Coronary artery (tissue), 2 donors: ENCODE measurements at regions not wholly inside any gene's neighbourhood (a gene's known extent, or its start where the extent isn't known, plus 50 kb on each side); places are given as distances from the start of the nearest gene placed in this dataset.

Source experiments
- DNase-seq: peaks from one replicate; pipeline ENCODE4 v3.0.0-alpha.2; 2017; ENCODE audit warnings: low spot score
- H3K27ac ChIP-seq, 2 donors: fragments of 200-600 bp; sonication (generic); one replicate each; pipeline ENCODE4 v1.5.1; 2016 to 2019
- H3K4me3 ChIP-seq: fragments of 200-600 bp; sonication (generic); 2 replicates; pipeline ENCODE4 v1.5.1; 2016; ENCODE audit warnings: mild to moderate bottlenecking, moderate library complexity
- TF ChIP-seq, protein P1 (sequence below): fragments of 200-600 bp; sonication (generic); IDR thresholded peaks from one replicate; pipeline ENCODE4 v1.5.1; 2019; ENCODE audit warnings: antibody characterized with exemption

DNA sequence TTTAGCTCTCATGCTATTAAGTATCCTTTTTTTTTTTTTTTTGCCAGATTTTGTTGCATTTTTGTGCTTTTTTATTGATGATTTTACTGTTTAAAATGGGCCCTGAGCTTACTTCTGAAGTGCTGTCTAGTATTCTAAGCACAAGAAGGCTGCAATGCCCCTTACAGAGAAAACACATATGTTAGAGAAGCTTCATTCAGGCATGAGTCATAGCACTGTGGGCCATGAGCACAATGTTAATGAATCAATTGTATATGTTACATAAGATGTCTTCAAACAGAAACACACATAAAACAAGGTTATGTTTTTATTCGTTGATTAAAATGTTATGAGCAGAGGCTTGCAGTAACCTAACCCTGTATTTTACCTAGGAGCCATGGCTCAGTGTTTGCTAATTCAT is 117.8 kb upstream of the C11orf87 start:
- DNase-seq = no peak
- no peak overlapping the region for H3K4me3 ChIP-seq
- no peak overlapping the region for H3K27ac ChIP-seq
- TF ChIP-seq, protein P1, sequence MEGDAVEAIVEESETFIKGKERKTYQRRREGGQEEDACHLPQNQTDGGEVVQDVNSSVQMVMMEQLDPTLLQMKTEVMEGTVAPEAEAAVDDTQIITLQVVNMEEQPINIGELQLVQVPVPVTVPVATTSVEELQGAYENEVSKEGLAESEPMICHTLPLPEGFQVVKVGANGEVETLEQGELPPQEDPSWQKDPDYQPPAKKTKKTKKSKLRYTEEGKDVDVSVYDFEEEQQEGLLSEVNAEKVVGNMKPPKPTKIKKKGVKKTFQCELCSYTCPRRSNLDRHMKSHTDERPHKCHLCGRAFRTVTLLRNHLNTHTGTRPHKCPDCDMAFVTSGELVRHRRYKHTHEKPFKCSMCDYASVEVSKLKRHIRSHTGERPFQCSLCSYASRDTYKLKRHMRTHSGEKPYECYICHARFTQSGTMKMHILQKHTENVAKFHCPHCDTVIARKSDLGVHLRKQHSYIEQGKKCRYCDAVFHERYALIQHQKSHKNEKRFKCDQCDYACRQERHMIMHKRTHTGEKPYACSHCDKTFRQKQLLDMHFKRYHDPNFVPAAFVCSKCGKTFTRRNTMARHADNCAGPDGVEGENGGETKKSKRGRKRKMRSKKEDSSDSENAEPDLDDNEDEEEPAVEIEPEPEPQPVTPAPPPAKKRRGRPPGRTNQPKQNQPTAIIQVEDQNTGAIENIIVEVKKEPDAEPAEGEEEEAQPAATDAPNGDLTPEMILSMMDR = no peak

DNA sequence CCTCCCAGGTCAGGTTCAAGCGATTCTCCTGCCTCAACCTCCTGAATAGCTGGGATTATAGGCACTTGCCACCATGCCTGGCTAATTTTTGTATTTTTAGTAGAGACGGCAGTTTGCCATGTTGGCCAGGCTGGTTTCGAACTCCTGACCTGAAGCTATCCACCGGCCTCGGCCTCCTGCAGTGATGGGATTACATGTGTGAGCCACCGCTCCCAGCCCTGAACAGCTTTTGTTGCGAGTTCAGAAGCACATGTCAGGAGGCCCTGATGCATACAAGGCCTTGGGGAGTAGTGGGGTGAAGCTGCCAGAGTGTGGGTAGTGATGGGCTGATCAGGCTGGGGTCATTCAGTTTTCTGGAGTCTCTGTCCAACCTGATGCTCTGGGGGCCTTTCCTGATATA is 117.0 kb upstream of the C11orf87 start:
- Histone ChIP-seq H3K4me3 (no peak overlapping the region), H3K27ac (no peak overlapping the region)
- TF ChIP-seq, protein P1 = no peak
- no peak for DNase-seq

- Histone ChIP-seq H3K4me3 (no peak overlapping the region), H3K27ac (no peak overlapping the region)
- TF ChIP-seq, protein P1 = no peak
- DNase-seq = no peak
Observed at GRCh38 chr11:109306322-109306721, 115.7 kb upstream of the C11orf87 start.

DNA sequence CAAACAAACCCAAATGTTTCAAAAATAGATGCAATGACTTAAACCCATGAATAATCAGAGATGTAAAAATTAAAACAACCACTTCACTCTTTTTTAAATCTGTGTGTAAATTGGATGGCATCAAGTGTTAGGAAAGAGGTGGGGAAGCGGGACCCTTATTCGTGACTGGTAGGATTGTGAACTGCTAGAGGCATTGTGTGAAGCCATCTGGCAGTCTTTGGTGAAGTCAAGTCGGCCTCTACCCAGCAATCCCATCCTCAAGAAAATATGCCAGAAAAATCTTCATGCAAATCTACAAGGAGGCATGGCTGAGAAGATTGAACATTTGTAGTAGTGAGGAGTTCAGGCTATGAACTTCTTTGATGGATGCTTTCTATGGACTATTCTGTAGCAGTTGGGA is 114.6 kb upstream of the C11orf87 start:
- DNase-seq = no peak
- no peak overlapping the region for H3K4me3 ChIP-seq
- H3K27ac ChIP-seq = no peak overlapping the region
- TF ChIP-seq, protein P1 = no peak

DNA sequence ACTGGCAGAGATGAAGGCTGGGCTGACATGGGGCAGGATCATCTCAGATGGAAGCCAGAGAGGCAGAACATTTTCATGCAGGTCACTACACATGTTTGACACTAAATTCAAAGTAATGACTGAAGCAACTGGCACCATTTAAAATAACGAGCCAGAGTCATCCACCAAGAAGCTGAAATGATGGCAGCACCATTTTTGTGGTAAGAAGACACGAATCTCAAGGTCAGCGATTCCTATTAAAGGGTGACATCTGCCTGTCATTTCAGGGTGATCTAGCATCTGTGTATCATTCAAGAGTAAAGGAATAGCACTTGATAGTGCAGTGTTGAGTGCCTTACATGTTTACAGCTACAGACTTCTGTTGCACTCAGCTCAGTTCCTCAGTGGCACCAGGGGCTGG is 113.4 kb upstream of the C11orf87 start:
- TF ChIP-seq, protein P1 = no peak
- DNase-seq = no peak

DNA sequence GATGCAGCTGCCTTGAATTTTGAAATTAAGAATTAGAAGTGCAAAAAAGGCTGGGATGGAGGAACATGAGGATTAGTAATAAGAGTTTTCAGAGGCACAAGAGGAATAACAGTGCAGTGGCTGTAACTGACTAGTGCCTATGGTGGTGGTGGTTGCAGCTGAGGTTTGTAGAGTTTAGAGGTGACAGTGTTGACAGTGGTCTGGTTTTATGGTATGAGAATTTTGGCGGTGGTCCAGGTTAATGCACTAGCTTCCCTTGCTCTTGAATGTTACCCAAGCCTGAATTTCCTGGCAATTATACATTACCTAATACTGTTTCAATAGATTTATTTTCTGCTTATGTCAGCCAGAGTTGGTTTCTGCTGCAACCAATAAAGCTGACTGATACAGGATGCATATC is 112.8 kb upstream of the C11orf87 start:
- DNase-seq = no peak
- Histone ChIP-seq H3K27ac (no peak overlapping the region), H3K4me3 (no peak overlapping the region)
- TF ChIP-seq, protein P1 = no peak

More for the DNA sequence above, 113.4 kb upstream of the C11orf87 start:
- Histone ChIP-seq H3K27ac (no peak overlapping the region), H3K4me3 (no peak overlapping the region)

DNA sequence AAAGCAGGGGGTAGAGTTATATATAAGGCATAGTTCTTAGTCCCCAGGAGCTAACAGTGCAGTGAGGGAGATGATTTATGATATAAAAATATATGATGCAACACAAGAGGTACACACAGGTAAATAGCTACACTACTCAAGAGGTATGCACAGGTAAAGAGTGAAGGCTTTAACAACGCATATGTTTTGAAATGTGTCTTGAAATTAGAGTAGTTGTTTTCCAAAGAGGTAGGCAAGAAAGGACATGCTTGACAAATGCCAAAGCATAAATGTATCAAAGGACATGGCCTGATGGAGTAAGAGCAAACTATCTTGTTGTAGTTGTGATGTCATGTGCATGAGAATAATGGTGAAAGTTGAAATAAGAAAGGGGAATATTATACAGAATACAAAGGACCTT is 104.3 kb upstream of the C11orf87 start:
- DNase-seq = no peak
- TF ChIP-seq, protein P1 = no peak
- Histone ChIP-seq H3K27ac (no peak overlapping the region), H3K4me3 (no peak overlapping the region)
